Embryonic facial prominence (tissue), 1 donor: ENCODE measurements at regions not wholly inside any gene's neighbourhood (a gene's known extent, or its start where the extent isn't known, plus 50 kb on each side); places are given as distances from the start of the nearest gene placed in this dataset.

Experiments
- DNase-seq: peaks from one replicate; pipeline ENCODE4 v3.0.0-alpha.2; 2016; ENCODE audit errors: extremely low spot score

GRCh38 chr2:134141598-134142340 is 112.1 kb upstream of the MGAT5 start:
- DNase-seq, result no peak

- DNase-seq, result no peak
These were observed 111.5 kb upstream of the MGAT5 start for GRCh38 chr2:134142341-134142738.

GRCh38 chr2:134142903-134143302 is 111.0 kb upstream of the MGAT5 start:
- DNase-seq, result no peak

- DNase-seq, result no peak
These were observed 110.3 kb upstream of the MGAT5 start for GRCh38 chr2:134143568-134143967.

GRCh38 chr2:134144081-134144596 is 109.7 kb upstream of the MGAT5 start:
- DNase-seq, result no peak

GRCh38 chr2:134144651-134145050 is 109.2 kb upstream of the MGAT5 start:
- no peak for DNase-seq

GRCh38 chr2:134145519-134145918 is 108.4 kb upstream of the MGAT5 start:
- DNase-seq, result no peak

- no peak for DNase-seq
These were observed 107.7 kb upstream of the MGAT5 start for GRCh38 chr2:134146161-134146560.

GRCh38 chr2:134146620-134147019 is 107.3 kb upstream of the MGAT5 start:
- DNase-seq, result peak; percentile 13

- no peak for DNase-seq
These were observed 105.7 kb upstream of the MGAT5 start for GRCh38 chr2:134148172-134148571.

GRCh38 chr2:134148843-134149472 is 104.9 kb upstream of the MGAT5 start:
- DNase-seq, result no peak

- DNase-seq, result no peak
These were observed 104.0 kb upstream of the MGAT5 start for GRCh38 chr2:134149904-134150303.

- DNase-seq, result no peak
These were observed 103.1 kb upstream of the MGAT5 start for GRCh38 chr2:134150760-134151159.

- DNase-seq, result no peak
These were observed 101.5 kb upstream of the MGAT5 start for GRCh38 chr2:134152045-134153010.

- no peak for DNase-seq
These were observed 100.5 kb upstream of the MGAT5 start for GRCh38 chr2:134153294-134153880.

GRCh38 chr2:134154246-134154645 is 99.6 kb upstream of the MGAT5 start:
- DNase-seq, result no peak

- DNase-seq, result no peak
These were observed 98.7 kb upstream of the MGAT5 start for GRCh38 chr2:134155134-134155533.

- DNase-seq, result no peak
These were observed 95.6 kb upstream of the MGAT5 start for GRCh38 chr2:134158295-134158694.

GRCh38 chr2:134161170-134161547 is 92.7 kb upstream of the MGAT5 start:
- DNase-seq, result no peak

GRCh38 chr2:134163336-134163735 is 90.5 kb upstream of the MGAT5 start:
- no peak for DNase-seq

GRCh38 chr2:134164306-134164705 is 89.6 kb upstream of the MGAT5 start:
- no peak for DNase-seq

GRCh38 chr2:134167015-134167414 is 86.9 kb upstream of the MGAT5 start:
- no peak for DNase-seq
